Stomach (tissue), 8 donors: ENCODE measurements at regions not wholly inside any gene's neighbourhood (a gene's known extent, or its start where the extent isn't known, plus 50 kb on each side); places are given as distances from the start of the nearest gene placed in this dataset.

Experiments used
- DNase-seq, 2 donors: peaks; one replicate each; pipeline versions ENCODE4 v3.0.0 to v3.0.0-alpha.2; 2013 to 2019
- H3K27ac ChIP-seq, 5 donors: fragments of 200-600 bp in 4 of 5; sonication (generic) in 4 of 5; one replicate each; pipeline ENCODE4 v1.5.1; 2013 to 2019; ENCODE audit warnings: mild to moderate bottlenecking in 1 of 5, moderate library complexity in 1 of 5
- H3K27me3 ChIP-seq, 3 donors: fragments of 200-600 bp; sonication (generic); one replicate each; pipeline ENCODE4 v1.5.1; 2017 to 2019; ENCODE audit warnings: mixed run types in 1 of 3
- H3K36me3 ChIP-seq, 4 donors: fragments of 200-600 bp; sonication (generic); 1 replicate in 3 of 4; 2 replicates in 1 of 4; pipeline ENCODE4 v1.5.1; 2016 to 2019
- H3K4me1 ChIP-seq, 4 donors: fragments of 200-600 bp; sonication (generic); one replicate each; pipeline ENCODE4 v1.5.1; 2016 to 2019
- H3K4me3 ChIP-seq, 4 donors: fragments of 200-600 bp; sonication (generic) in 3 of 4; one replicate each; pipeline ENCODE4 v1.5.1; 2016 to 2019; ENCODE audit warnings: mild to moderate bottlenecking in 1 of 4
- H3K9me3 ChIP-seq, 4 donors: fragments of 200-600 bp; sonication (generic); one replicate each; pipeline ENCODE4 v1.5.1; 2016 to 2019
- EP300 ChIP-seq: sonication (generic); formaldehyde crosslinking; IDR thresholded peaks from one replicate; pipeline ENCODE4 v1.6.1; 2017; ENCODE audit warnings: antibody characterized with exemption
- POLR2A ChIP-seq, 4 donors: fragments of 450-650 bp; IDR thresholded peaks; one replicate each; pipeline ENCODE4 v1.6.1; 2016; ENCODE audit warnings: antibody characterized with exemption in 4 of 4, control low read depth in 2 of 4, mild to moderate bottlenecking in 1 of 4, moderate library complexity in 1 of 4
- POLR2AphosphoS5 ChIP-seq, 3 donors: sonication (generic); formaldehyde crosslinking; IDR thresholded peaks; one replicate each; pipeline ENCODE4 v1.6.1; 2016; ENCODE audit warnings: antibody characterized with exemption in 3 of 3
- WGBS, 5 donors: extraction: QIAGEN DNeasy Blood & Tissue Kit in 3 of 5; methylation state at CpG; one replicate each; pipeline versions ENCODE4 v1.1.5 to v1.1.7; 2013 to 2018; 5-methylcytosine and 5-hydroxymethylcytosine counted together
- intact Hi-C: fragments of 100-400 bp; cut with DNase I; formaldehyde crosslinking; loops from one replicate; pipeline ENCODE4 v1.15.1; 2023; ENCODE audit warnings: low total_unique reads
- TF ChIP-seq, protein P1 (sequence below), 7 experiments: fragments of 450-650 bp in 4 of 7; fragments of 200-600 bp in 3 of 7; sonication (generic) in 3 of 7; IDR thresholded peaks; one replicate each; pipeline ENCODE4 v1.5.1; 2016 to 2019; ENCODE audit warnings: antibody characterized with exemption in 7 of 7, control low read depth in 2 of 7, mild to moderate bottlenecking in 1 of 7
- donor health status: healthy with polysubstance abuse.
- donor health status: Bipolar disorder and iron deficiency.
- donor health status: healthy.

DNA sequence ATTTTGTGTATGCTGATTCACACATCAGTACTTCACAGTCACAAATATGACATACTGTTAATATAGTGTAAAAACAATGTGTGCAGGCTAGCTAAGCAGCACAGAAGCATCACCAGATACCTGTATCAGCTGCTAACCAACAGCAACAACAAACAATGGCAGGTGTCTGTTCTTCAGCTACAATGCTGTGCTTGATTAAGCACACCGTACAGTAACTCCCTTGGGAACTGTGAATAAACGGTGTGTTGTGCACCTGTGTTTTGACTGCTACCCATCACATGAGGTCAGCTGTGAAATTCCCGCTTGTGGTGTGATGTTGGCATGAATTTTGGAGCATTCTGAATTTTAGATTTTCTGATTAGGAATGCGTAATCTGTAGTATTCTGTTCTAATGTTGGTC, 379.7 kb upstream of the FAT1 start:
- Histone ChIP-seq H3K27ac (no peak overlapping the region), H3K27me3 (no peaks in the 10 kb centered on the region), H3K4me3 (no peak overlapping the region), H3K36me3 (no peaks in the 10 kb centered on the region), H3K4me1 (no peaks in the 10 kb centered on the region), H3K9me3 (peaks cover 0 to 5% (median 2%) of the 10 kb centered on the region in 4 donors)
- no peak for DNase-seq
- TF ChIP-seq EP300 (no peak), POLR2A (IDR thresholded peaks at IDR 0.05) (no peak), POLR2AphosphoS5 (IDR thresholded peaks at IDR 0.05) (no peak)
- TF ChIP-seq, protein P1, sequence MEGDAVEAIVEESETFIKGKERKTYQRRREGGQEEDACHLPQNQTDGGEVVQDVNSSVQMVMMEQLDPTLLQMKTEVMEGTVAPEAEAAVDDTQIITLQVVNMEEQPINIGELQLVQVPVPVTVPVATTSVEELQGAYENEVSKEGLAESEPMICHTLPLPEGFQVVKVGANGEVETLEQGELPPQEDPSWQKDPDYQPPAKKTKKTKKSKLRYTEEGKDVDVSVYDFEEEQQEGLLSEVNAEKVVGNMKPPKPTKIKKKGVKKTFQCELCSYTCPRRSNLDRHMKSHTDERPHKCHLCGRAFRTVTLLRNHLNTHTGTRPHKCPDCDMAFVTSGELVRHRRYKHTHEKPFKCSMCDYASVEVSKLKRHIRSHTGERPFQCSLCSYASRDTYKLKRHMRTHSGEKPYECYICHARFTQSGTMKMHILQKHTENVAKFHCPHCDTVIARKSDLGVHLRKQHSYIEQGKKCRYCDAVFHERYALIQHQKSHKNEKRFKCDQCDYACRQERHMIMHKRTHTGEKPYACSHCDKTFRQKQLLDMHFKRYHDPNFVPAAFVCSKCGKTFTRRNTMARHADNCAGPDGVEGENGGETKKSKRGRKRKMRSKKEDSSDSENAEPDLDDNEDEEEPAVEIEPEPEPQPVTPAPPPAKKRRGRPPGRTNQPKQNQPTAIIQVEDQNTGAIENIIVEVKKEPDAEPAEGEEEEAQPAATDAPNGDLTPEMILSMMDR (IDR thresholded peaks at IDR 0.05) = no peak
- intact Hi-C loops = no loop called here
- 76 to 88% (median 80%) methylated on average over 4 of the region's 4 CpGs for WGBS, 5 donors

DNA sequence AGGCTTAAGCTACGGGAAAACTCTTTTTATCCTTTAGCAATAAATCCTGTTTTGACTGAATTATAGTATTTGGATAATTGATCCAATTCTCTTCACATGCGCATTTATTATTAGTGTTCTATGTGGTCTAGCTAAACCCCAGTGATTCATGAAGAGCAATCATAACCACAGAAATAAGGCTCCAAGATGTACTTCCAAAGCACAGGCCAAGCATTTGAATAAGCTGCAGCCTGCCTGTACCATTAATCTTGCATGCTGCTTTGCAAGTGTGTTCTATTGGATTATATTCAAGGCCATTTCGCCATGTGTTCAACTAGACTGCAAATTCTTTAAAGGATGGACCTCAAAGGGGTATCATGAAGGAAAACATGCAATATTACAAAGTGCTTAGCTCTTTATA, 385.2 kb upstream of the FAT1 start:
- H3K27ac ChIP-seq = no peak overlapping the region
- intact Hi-C loops = no loop called here
- no peaks in the 10 kb centered on the region for H3K27me3 ChIP-seq
- H3K4me1 ChIP-seq = no peaks in the 10 kb centered on the region
- no peak for DNase-seq
- WGBS, 5 donors = 79 to 88% (median 84%) methylated on average over 3 of the region's 3 CpGs
- H3K36me3 ChIP-seq = no peaks in the 10 kb centered on the region
- H3K9me3 ChIP-seq = no peaks in the 10 kb centered on the region
- TF ChIP-seq POLR2A (IDR thresholded peaks at IDR 0.05) (no peak), EP300 (no peak), POLR2AphosphoS5 (IDR thresholded peaks at IDR 0.05) (no peak)
- TF ChIP-seq, protein P1 (IDR thresholded peaks at IDR 0.05) = no peak
- H3K4me3 ChIP-seq = no peak overlapping the region

DNA sequence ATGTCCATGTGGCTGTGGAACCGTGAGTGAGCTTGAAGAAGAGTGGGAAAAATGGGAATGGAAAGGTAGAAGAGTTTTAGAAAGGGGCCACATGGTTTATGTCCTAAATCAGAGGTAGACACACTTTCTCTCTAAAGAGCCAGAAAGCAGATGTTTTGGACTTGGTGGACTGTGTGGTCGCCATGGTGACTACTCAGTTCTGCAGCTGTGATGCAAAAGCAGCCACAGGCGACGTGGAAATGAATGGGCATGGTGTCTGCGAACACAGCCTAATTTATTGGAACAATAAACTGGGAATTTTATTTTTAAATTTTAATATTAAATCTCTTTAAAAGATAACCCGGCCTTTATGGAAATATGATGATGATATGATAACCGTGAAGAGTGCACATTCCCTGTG, 386.0 kb upstream of the FAT1 start:
- intact Hi-C loops = no loop called here
- Histone ChIP-seq H3K9me3 (no peaks in the 10 kb centered on the region), H3K36me3 (no peaks in the 10 kb centered on the region), H3K27ac (no peak overlapping the region), H3K27me3 (no peaks in the 10 kb centered on the region), H3K4me1 (no peaks in the 10 kb centered on the region), H3K4me3 (no peak overlapping the region)
- TF ChIP-seq EP300 (no peak), POLR2A (IDR thresholded peaks at IDR 0.05) (no peak), POLR2AphosphoS5 (IDR thresholded peaks at IDR 0.05) (no peak)
- TF ChIP-seq, protein P1 (IDR thresholded peaks at IDR 0.05) = no peak
- WGBS, 5 donors = 80 to 91% (median 86%) methylated on average over 7 of the region's 7 CpGs
- DNase-seq = no peak

DNA sequence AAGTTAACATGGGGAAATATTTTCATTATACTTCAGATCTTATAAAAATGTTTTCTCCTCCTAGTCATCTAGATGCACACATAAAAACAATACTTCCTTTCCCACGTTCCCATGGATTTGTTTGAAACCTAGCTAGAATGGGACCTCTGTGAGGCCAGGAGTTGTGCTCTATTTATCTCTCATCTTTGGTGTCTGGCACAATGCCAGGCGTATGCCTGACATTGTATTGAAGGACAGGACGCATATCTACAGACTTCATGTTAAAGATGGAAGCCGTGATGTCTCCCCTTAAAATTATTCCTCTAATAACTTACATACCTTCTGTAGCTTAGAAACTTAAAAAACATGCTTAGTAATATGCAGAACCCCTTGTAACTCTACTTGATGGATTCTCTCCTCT, 394.5 kb upstream of the FAT1 start:
- Histone ChIP-seq H3K27me3 (no peaks in the 10 kb centered on the region), H3K9me3 (no peaks in the 10 kb centered on the region), H3K4me3 (no peak overlapping the region), H3K27ac (no peak overlapping the region), H3K4me1 (no peaks in the 10 kb centered on the region), H3K36me3 (no peaks in the 10 kb centered on the region)
- TF ChIP-seq POLR2A (IDR thresholded peaks at IDR 0.05) = no peak
- TF ChIP-seq EP300 = no peak
- TF ChIP-seq, protein P1 (IDR thresholded peaks at IDR 0.05) = no peak
- TF ChIP-seq POLR2AphosphoS5 (IDR thresholded peaks at IDR 0.05) = no peak
- WGBS, 5 donors = 77 to 86% (median 82%) methylated on average over 4 of the region's 4 CpGs
- DNase-seq = no peak
- intact Hi-C loops = no loop called here
